GM18517 (cell line): ENCODE measurements at regions not wholly inside any gene's neighbourhood (a gene's known extent, or its start where the extent isn't known, plus 50 kb on each side); places are given as distances from the start of the nearest gene placed in this dataset.
A peak's percentile ranks its signal among the peaks of the same experiment; 100 is the strongest.
"Not testable (repeated sequence)": the region's sequence is repeated elsewhere in the genome, so short reads cannot be mapped to it uniquely, and the experiment has no call there.

Source experiments
- ATAC-seq: cut with Tn5 transposase; IDR thresholded peaks from one replicate; pipeline ENCODE4 v1.9.1; 2021; ENCODE audit warnings: mild to moderate bottlenecking, moderate library complexity; ENCODE audit not compliant: unreplicated experiment

DNA sequence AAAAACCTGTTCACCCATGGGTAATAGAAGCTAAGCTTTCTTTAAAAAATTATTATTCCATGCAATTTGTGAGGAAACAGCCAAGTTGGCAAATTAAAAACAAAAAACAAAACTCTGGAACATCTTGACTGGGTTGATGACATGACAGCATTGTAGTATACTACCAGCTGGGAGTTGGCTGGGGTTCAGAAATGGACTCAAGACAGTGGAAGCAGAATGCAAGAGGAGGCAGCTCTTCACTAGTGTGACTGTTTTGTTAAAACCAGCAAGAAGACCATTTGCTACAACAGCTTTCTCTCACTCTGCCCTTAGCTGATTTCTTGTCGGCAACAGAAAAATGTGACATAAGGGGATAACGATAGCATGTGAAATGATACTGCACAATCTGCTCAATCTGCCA, 1298.9 kb upstream of the ADGRL4 start:
- no peak for ATAC-seq

DNA sequence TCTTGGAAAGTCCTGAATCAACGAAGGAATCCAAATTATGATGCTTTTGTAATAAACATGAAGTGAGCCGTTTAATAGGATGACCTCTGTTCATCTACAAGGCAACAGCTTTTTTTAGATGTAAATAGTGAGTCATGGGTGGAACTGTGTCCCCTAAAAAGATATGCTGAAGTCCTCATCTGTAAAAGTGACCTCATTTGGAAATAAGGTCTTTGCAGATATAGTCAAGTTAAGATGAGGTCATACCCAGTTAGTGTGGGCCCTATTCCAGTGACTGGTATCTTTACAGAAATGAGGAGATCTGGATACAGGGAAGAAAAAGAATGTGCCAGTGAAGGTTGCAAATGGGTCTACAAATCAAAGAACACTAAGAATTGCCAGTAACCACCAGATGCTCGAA, 1287.3 kb upstream of the ADGRL4 start:
- ATAC-seq, result no peak

DNA sequence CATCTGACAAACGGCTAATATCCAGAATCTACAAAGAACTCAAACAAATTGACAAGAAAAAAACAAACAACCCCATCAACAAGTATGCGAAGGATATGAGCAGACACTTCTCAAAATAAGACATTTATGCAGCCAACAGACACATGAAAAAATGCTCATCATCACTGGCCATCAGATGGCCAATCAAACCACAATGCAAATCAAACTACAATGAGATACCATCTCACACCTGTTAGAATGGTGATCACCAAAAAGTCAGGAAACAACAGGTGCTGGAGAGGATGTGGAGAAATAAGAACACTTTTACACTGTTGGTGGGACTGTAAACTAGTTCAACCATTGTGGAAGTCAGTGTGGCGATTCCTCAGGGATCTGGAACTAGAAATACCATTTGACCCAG, 1282.2 kb upstream of the ADGRL4 start:
- not testable (repeated sequence) for ATAC-seq

DNA sequence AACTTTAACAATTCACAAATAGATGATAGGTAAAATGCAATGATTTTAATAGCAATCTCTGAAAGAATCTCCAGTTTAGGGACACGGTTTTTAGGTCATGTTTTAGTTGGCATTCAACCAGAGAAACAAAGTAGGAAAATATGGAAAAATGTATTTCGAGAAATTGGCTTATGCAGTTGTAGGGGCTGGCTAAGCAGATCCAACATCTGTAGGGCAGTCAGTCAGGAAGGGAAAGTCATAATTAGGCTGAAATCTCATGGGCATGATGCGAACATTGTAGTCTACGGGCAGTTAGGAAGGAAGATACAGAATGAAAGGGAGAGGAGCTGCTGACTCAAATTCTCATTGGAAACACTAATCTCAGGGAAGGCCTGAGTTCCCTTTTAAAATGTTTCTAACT, 1276.0 kb upstream of the ADGRL4 start:
- no peak for ATAC-seq

DNA sequence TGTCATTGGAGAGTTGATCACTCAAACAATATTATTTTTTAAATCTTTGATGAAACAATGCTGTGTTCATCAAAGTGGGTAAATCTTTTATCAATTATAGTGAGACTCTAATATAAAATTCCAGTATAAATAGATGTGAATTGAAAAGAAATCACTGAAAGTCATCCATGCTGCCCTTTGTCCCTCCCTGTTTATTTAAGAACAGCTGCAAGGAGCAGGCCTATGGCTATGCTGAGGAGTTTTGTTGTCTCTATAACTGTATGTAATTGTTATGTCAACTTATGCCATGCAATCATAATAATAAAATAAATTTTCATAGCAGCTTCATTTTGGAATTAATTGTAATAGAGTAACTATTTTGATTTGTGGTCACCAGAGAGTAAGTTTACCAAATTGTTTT, 1272.4 kb upstream of the ADGRL4 start:
- no peak for ATAC-seq

DNA sequence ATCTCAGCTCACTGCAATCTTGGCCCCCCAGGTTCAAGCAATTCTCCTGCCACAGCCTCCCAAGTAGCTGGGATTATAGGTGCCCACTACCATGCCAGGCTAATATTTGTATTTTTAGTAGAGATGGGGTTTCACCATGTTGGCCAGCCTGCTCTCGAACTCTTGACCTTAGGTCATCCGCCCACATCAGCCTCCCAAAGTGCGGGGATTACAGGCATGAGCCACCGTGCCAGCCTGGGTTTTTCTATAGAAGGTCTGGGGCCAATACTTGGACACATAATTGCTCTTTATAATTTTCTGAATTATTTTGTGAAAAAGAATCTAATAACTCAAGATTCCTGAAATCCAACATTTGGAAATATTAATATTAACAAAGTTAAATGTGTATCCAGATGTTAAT, 1267.7 kb upstream of the ADGRL4 start:
- ATAC-seq, result no peak

DNA sequence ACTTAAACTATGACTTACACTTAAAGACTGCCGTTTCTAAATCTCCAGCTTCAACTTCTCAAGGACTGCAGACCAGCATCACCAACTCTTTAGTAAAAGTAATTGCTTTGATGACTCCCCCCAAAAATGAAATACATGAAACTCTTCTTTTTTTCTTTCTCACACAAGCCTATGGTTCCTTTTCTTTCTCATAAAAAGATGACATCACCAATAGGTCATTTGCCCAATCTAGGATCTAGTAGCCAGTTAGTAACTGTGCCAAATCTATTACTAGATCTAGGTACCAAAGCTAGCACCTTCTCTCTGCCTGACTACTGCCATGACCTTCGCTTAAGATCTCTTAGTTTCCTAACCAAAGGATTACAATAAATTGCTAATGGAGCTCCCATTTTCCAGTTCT, 1266.0 kb upstream of the ADGRL4 start:
- no peak for ATAC-seq

DNA sequence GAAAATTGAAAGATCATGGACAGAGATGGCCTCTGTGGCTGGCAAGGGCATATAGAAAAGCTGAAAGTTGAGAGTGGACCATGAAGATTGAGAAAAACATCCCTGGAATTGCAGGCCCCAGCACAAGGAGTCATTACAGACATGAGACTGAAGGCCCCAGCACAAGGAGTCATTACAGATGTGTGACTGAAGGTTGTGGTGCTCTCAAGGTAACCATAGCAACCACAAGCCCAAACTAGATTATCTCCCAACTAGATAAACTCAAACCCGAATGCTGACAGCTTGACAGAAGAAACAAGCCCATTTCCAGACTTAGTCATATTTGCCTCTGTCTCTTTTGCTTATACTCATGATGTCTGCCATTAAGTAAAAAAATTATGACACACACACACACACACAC, 1252.1 kb upstream of the ADGRL4 start:
- ATAC-seq, result no peak

DNA sequence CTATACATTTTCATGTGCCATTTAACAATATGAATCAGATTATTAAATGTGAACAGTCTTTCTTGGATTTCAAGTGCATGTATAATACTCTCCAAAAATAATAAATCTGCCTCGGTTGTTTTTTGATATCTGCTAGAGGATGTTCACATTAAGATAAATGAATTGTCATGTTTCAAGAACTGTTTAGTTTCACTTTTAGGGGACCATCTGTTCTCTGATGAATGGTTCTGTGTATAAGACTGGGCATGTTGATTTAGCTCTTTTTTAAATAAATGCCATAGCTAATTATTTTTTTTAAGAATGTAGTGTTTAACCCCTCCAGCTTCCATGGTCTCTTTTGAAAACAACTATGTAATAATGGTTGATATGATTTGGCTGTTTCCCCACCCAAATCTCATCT, 1245.1 kb upstream of the ADGRL4 start:
- no peak for ATAC-seq

DNA sequence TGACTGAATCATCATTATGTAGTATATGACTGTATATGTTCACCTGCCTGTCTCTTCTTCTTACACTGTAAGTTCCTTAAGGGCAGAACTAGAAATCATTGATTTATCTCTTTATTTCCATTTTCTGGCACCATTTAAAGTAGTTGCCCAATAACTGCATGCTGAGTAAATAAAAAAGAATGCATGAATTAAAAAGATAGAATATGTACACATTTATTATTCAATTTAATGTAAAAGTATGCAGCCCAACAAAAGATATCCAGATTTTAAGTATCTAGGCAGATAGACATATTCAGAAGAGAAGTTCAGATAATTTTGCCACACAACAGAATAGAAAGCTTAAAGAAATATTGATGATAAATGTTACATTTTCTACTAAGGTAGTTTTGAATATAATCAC, 1244.6 kb upstream of the ADGRL4 start:
- no peak for ATAC-seq

DNA sequence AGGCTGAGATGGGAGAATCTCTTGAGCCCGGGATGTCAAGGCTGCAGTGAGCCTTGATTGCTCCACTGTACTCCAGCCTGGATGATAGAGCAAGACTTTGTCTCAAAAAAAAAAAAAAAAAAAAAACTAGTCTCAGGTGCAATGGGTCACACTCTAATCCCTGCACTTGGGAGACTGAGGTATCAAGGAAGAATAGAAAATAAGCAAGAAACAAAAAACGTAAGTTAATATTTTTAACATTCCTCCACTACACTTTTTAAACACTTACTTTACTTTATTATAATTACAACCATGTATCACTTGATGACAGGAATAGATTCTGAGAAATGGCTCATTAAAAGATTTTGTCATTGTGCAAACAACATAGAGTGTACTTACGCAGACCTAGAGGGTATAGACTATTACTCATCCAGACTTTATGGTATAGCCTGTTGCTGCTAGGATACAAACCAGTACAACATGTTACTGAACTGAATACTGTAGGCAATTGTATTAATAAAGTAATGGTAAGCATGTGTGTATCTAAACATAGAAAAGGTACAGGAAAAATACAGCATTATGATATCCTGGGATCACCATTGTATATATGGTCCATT, 1244.1 kb upstream of the ADGRL4 start:
- no peak for ATAC-seq

DNA sequence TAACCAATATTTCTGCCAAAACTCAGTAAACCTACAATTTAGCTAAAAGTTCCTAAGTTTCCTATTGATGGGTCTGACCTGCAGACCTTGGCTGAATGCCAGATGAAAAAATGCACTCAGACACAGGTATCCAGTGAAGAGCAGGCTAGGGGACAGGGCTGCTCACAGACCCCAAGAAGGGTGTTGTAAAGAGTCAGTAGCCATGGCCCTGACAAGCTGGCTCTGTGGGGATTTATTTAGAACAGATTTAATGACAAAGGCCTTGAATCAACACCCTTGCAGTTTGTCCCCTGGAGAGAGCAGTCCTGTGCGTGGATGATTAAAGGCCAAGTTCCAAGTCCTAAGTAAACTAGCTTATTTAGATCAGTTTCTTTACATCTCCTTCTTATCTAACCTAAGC, 1243.2 kb upstream of the ADGRL4 start:
- no peak for ATAC-seq

DNA sequence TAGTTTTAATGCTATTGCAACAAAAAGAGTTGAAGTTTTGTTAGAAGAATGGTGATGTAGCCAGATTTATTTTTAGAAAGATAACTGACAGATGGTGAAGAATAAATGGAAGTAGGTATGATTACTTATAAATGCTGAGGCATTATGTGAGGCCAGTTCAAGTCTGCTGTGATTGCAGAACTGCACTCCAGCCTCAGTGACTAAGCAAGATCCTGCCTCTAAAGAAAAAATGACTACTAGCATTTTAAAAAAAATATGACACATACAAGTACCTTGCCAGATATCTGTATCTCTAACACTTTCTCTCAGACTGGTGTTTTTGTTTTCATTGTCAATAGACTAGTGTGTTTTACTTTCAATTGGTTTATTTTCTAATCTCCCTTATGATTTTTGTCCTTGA, 1242.4 kb upstream of the ADGRL4 start:
- ATAC-seq, result no peak

DNA sequence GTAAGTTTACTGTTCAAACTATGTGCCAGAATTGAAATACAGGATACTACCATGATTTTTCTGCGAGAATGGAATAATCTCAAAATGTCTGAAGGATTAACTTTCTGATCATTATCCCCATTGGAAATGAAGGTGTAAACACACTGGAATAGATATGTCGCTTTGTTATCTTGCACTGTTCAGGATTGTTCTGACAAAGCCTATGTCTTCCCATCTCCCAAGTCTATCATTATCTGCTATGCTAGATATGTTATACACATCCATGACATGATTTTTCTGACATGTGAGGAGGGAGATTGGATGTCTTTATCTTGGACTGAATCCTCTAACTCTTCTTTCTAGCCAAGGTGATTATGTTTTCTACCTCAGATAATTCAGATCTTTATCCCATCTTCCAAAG, 1239.3 kb upstream of the ADGRL4 start:
- ATAC-seq, result no peak

DNA sequence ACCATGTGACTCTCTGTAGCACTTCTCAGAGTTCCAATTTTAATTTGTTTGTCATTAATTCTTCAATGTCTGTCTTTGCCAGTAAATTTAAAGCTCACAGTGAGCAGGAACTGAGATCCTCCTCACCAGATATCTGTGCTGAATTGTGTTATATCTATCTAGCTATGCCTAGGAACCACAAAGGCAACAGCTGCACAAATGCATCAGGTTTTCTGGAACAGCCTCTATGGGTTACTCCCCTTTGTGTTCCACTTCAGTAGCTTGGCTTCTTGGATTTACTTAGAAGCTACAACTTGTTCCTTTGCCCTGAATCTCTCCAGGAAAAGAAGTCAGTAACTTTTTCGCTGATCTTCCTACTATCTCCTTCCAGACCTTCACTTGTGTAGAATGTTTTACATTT, 1237.8 kb upstream of the ADGRL4 start:
- ATAC-seq, result no peak

DNA sequence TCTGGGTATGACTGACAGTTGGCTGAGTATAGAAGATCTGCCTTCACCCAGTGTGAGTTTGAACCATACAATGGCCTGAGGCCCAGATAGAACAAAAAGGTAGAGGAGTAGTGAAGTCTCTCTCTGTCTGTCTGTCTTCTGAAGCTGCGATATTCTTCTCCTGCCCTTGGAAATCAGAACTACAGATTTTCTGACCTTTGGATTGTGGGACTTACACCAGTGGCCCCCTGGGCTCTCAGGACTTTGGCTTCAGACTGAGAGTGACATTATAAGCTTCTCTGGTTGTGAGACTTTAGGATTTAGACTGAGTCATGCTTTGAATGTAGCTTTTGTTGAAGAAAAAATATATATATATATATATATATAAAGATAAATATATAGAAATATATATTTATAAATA, 1235.0 kb upstream of the ADGRL4 start:
- ATAC-seq, result no peak

DNA sequence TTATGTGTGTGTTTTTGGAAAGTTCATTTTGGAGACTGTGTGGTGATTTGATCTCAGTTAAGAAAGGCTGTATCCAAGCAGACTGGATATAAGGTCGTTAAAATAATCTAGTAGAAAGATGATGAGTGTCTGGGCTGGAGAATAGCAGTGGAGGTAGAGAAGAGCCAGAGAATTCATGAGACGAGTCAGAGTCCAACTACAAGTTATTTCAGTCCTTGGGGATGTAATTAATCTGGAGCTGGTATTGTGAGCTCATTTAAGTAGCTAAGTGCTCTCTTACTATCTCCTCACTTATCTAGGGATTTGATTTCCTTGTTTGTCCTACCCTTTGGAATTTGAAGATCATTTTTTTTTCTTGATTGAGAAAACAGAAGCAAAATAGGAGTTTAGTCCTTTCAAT, 1219.0 kb upstream of the ADGRL4 start:
- ATAC-seq, result no peak

DNA sequence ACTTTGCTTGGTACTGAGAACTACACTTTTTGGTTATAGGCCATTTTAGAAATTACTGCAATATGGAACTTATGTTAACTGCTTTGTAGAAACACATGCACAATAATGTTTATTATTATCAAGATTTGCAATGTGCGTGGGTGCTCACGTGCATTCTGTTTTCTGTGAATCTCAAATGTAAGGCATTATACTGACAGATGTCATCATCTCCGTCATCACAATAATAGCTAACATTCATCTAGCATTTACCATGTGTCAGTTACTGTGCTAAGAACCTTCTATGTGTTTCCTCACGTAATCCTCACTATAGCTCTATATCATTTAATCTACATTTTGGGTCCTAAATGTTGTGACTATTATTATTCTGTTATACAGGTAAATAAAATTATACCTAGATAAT, 1214.8 kb upstream of the ADGRL4 start:
- ATAC-seq, result no peak

DNA sequence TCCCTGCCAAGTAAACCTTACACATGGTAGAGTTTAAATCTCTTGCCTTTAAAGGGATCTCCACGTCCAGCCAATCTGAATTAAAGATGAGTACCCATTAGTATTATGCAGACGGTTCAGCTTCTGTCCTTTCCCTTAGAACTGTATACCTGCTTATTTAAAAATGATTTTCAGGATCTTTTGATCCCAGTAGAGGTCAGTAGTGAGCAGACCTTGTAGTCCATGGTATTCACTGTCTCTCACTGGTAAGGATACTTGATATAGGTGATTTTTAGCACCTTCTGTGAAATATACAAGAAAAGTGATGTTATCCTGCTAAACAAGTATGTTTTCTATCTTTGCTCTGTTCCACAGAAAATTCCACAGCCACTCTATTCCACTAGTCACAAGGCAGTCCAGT, 1211.6 kb upstream of the ADGRL4 start:
- ATAC-seq, result peak; percentile 74

DNA sequence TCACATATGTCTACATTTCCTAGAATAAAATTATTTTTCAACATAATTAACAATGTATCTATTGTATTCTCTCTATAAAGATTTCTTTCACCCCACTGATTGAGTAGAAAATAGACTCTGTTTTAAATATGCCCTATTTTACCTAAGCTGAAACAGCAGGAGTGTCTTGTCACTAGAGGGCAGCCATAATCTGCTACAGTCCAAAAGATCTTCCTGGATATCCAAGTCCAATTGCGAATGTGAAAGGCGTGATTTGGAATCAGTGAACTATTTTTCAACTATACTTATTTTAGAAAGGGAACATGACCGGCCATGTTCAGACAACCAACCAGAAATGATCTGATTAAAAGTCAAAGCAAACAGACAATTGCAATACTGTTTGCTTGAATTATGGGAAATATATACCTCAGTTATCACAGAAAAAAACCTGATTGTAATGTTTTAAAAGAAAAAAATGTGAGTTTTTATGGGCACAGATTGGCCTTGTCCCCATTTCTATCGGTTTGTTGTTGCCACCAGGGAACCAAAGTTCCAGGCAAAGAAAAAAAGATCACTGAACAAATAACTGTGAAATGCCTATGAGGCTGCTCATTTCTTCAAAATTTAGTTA, 1211.0 kb upstream of the ADGRL4 start:
- no peak for ATAC-seq

DNA sequence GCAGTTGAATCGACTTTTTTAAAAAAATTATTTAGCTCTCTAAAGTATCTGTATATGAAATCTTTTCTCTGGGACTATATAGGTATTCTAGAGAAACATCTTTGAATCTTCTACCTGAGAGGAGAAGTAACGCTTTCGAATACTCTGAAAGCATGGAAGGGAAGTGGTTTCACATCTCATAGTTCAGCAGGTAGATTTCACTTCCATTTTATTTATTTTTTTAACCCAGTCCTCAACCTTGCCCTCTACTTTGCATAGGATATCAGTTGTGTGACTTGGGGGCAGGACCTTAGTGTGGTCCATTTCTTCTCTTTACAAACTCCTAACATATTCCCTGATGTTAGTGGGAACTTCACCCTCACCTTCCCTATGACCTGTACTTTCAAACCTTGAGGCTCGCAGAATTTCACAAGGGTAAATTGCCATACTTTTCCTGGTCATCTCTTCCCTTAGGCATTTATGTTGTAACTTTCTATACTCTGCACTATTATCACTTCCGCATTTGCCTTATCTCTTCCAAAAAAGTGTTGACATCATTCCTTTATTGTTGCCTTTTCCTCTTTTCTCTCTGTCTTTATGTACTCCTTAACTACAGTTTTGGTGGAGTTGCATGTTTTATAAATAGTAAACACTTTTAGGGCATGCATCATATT, 1208.5 kb upstream of the ADGRL4 start:
- ATAC-seq, result no peak

DNA sequence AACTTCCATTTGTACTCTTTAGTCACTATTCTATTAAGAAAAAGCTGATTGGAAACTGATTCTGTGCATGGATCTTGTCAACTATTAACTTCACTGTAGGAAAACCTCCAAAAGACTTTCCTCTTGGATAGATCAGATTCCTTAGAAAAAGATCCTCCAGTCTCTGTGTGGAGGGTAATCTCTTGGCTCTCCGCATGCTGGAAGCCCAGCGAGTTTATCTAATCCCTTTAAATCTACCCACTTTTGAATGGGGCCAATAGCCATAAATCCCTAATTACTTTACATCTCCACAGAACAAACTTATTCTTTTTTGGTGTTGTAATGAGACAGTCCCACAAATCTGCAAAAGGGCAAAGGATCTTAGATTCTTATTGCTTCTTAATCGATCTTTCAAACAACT, 1206.4 kb upstream of the ADGRL4 start:
- no peak for ATAC-seq
